PC-9 (cell line): ENCODE measurements at regions not wholly inside any gene's neighbourhood (a gene's known extent, or its start where the extent isn't known, plus 50 kb on each side); places are given as distances from the start of the nearest gene placed in this dataset.

Source experiments
- CTCF ChIP-seq: fragments of 200-600 bp; sonication (generic); conservative IDR thresholded peaks from 2 replicates; pipeline ENCODE4 v1.6.1; 2017; ENCODE audit warnings: mixed run types, antibody characterized with exemption, mild to moderate bottlenecking, moderate library complexity
- EZH2 ChIP-seq: fragments of 200-600 bp; sonication (generic); IDR thresholded peaks from 2 replicates; pipeline ENCODE4 v1.8.0; 2017; ENCODE audit warnings: antibody characterized with exemption, low read depth

- TF ChIP-seq CTCF, result no peak
- no peak for TF ChIP-seq EZH2
Measured at GRCh38 chr14:101495284-101495683, 66.0 kb upstream of the DIO3 start.
